WTC11 (cell line): ENCODE measurements at regions not wholly inside any gene's neighbourhood (a gene's known extent, or its start where the extent isn't known, plus 50 kb on each side); places are given as distances from the start of the nearest gene placed in this dataset.

Experiments
- NR1H2 ChIP-seq: sonication (generic); formaldehyde crosslinking; IDR thresholded peaks from 2 replicates; pipeline ENCODE4 v1.9.0; 2021; ENCODE audit warnings: mild to moderate bottlenecking, moderate library complexity, missing genetic modification reagents
- RELA ChIP-seq: sonication (generic); formaldehyde crosslinking; IDR thresholded peaks from 2 replicates; pipeline ENCODE4 v1.8.1; 2022; ENCODE audit warnings: missing genetic modification reagents, mild to moderate bottlenecking, borderline replicate concordance
- ZNF263 ChIP-seq: sonication (generic); formaldehyde crosslinking; IDR thresholded peaks from 2 replicates; pipeline ENCODE4 v1.8.1; 2022; ENCODE audit warnings: low read depth, mild to moderate bottlenecking, moderate library complexity, missing genetic modification reagents

GRCh38 chr6:163902993-163903392 is 488.5 kb downstream of the QKI start:
- TF ChIP-seq RELA (CRISPR knock-in tag) = no peak
- TF ChIP-seq ZNF263 (CRISPR knock-in tag) = no peak
- TF ChIP-seq NR1H2 (CRISPR knock-in tag) = no peak
